Left lobe of liver (tissue), 2 donors: ENCODE measurements at regions not wholly inside any gene's neighbourhood (a gene's known extent, or its start where the extent isn't known, plus 50 kb on each side); places are given as distances from the start of the nearest gene placed in this dataset.
"Not testable (repeated sequence)": the region's sequence is repeated elsewhere in the genome, so short reads cannot be mapped to it uniquely, and the experiment has no call there.

Source experiments
- ATAC-seq: fragments of 200-7000 bp; cut with Tn5 transposase; one replicate; pipeline ENCODE4 v1.9.1; 2020; ENCODE audit warnings: mild to moderate bottlenecking, moderate library complexity
- DNase-seq: peaks from one replicate; pipeline ENCODE4 v3.0.0-alpha.2; 2020; ENCODE audit warnings: low spot score
- donor health status: DM: no; HTN: no; CAD: no; lungs with moderate emphysema.
- donor health status: DM: no; HTN: yes; CAD: no.

GRCh38 chr6:105562027-105562426, 159.1 kb upstream of the PREP start:
- DNase-seq (no peak), ATAC-seq (no peak)

DNA sequence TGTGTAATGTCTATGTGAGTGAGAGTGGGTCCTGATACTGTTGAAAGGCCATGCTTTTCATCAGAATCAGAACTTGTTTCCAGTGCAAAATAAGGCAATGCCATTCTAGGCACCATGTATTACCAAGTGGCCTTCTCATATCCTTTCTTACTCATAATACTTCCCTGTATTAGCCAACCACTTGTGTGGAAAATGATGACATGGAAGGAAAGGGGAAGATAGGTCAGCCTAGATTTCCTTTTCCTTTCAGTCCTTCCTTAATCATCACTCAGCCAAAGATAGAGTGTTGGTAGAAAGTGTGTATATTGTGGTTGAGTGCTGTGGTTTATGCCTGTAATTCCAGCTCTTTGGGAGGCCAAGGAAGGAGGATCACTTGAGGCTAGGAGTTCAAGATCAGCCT, 158.6 kb upstream of the PREP start:
- ATAC-seq (no peak), DNase-seq (no peak)

GRCh38 chr6:105560611-105561066, 157.8 kb upstream of the PREP start:
- DNase-seq = no peak
- ATAC-seq = no peak

- ATAC-seq (no peak), DNase-seq (no peak)
These were observed 154.4 kb upstream of the PREP start for GRCh38 chr6:105557291-105557690.

DNA sequence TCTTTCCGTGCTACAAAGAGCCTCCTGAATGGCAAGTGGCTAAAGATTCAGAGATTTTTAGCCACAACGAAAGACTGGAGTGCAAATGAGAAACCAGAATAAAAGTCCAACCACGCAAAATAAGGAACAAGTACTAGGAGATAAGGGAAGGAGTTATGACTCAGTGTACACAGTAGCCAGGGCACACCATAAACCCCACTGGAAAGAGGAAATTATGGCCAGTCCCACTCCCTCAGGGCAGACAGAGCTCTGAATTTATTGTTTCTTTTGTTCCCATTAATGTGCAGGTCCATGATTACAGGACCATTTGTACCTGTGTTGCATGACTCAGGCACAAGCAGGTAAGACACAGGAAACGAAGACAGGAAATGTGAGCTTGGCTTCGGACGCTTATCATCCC, 150.3 kb upstream of the PREP start:
- DNase-seq = no peak
- ATAC-seq = no peak

DNA sequence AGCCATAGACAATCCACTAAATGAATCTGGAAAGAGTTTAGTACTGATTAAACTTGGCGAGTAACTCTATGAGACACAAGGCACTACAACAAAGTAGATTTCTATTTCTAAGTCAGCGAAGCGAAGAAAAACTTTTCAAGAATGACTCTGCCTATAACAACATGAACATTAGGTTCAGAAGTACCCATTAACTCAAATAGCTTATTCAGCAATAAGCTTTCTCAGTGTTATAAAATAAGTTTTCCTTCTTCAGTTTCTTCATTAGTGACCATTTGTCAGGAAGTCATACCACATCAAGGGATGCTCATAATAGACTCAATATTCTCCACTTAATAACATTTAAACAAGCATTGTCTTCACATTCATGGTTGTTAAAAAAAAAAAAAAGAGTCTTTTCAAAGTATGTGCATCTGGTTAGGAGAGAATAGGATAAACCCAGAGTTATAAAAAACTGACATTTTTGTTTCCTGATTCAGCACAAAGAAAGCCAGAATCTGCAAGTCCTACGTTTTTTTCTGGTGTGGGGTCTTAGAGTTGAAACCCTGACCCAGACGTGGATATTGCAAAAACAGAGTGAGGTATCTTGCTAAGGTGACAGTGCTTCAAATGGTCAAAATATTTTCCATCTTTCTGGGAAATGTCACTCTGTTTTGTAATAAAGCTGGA, 148.2 kb upstream of the PREP start:
- DNase-seq (no peak), ATAC-seq (no peak)

DNA sequence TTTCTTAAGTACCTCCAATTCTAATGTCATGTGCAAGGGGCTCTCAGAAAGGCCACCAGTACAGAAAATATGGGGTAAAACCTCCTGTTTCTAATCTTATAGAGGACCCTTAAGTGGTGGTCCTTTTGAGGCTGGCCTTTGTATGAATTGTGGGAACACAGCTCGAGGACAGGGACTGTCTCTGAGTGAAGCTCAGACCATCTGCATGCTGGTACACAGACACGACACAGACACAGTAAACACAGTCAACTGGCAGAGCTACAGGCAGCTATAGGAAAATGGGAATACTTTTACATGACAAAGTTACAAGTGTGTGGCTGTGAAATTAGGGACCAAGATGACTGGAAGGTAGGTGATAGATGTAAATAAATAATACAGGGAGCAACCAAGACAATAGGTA, 143.9 kb upstream of the PREP start:
- DNase-seq = no peak
- ATAC-seq = no peak

DNA sequence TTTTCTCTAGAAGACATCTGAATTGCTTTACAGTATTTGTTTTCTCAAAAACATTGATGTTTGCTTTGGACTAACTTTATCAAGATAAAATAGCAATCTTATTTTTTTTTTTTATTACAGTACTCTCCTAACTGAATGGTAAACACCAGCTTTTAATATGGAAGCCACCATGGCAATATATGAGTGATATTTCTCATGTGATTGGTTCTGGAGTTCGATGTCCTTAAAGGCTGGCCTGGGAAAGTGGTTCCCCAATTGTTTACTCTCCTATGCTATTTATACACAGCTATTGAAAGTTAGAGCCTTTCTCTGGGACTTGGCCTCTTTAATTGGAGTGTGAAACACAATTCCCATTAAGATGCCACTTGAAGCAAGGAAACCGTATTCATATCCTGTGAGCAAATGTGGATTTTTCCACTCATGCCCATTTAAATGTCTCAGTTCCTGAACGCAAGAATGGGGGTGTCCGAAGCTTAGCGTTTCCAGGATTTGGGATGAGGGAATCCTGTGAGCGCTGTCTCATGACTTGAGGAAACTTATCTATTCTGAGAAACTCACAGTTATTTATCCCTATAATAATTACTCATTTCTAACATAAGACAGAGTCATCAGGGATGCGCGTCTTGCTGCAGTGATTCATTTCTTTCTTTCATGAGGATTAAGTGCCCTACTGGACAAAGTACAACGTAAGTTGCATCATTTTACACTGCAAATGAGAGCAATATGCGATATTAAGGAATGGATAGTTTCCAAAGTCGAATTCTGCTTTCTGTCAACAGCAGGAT, 143.3 kb upstream of the PREP start:
- ATAC-seq (no peak), DNase-seq (no peak)

DNA sequence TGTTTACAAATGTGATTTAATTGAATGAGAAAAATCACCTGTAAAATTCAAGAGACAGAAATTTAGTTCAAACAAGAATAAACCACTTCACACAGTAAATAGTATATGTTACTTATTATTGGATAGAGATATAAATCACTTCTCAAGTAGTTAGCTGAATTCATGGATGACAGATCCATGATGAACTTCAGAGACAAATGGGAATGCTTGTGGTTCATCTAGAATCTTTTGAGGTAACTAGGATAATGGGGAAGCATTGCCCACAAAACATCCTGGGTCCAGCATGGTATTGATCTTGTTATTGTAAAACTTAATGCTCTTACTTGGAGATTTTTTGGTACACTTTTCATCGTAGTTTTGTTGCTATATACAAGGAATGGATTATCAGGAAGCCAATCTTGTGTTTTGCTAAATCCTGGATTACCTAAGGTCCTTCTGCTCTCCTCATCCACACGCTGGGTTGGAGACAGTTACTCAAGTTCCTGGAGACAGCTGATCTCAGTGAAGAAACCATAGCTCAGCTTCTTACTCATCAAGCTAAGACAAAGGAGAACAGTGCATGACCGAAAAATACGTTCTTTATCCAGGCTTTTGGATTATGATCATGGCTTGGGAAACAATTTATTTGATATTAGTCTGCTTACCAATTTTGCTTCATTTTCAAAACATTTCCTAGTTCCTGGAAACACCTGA, 142.5 kb upstream of the PREP start:
- DNase-seq = no peak
- ATAC-seq = no peak

DNA sequence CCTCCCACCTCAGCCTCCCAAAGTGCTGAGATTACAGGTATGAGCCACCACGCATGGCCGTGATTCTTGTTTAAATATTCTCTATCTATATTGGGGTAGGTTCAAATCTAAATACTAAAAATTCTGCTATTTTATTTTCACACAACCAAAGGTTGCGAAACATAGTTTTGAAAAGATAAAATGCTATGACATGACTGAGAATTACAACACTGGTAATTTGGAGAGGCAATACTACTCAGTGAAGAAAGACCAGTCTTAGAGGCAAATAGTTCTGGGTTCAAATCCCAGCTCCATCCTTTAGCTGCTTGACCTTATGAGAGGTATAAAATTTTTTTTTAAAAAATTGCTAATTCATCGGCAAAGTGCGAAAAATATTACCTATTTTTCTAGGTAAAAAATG, 137.0 kb upstream of the PREP start:
- ATAC-seq (no peak), DNase-seq (no peak)

DNA sequence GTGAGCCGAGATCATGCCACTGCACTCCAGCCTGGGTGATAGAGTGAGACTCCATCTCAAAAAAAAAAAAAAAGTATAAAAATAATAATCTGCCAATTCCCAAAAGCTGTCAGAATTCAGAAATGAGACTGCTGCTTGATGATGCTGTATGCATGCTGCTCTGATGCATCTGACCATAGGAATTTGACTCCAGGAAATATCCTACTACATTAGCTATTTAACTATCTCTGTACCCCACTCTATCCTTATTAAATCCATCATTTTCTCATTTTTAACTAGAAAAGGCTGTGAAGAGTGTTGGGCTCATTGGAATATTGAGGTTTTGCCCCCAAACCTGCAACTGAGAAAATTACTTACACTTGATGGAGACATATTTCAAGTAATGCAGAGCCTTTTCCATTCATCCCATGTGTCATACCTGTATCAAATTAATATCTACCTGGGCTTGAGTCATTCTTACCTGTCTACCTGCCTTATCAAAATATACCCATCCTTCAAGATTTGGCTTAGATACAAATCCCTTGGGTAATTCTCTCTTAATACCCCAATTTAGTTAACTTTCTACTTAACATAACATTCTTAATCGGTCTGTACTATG, 135.2 kb upstream of the PREP start:
- no peak for ATAC-seq
- DNase-seq = no peak

DNA sequence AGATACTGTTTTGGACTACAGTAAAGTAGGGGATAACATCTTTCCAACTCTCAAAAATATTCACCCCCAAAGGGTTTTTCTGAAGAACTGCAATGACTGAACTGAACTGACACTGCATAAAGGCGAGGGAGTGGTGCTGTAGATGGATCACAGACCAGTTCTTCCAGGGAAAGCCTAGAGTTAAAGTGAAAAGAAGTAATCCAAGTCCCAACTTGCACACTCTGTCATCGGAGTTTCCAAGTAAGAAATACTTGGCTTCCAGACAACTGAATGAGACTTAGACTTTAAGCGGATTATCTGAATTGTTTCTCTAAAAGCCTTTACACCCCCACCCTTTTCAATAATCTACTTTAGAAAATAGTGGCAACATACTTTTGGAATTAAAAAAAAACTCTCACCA, 134.1 kb upstream of the PREP start:
- ATAC-seq (no peak), DNase-seq (no peak)

GRCh38 chr6:105533301-105533700, 130.4 kb upstream of the PREP start:
- DNase-seq (no peak), ATAC-seq (no peak)

DNA sequence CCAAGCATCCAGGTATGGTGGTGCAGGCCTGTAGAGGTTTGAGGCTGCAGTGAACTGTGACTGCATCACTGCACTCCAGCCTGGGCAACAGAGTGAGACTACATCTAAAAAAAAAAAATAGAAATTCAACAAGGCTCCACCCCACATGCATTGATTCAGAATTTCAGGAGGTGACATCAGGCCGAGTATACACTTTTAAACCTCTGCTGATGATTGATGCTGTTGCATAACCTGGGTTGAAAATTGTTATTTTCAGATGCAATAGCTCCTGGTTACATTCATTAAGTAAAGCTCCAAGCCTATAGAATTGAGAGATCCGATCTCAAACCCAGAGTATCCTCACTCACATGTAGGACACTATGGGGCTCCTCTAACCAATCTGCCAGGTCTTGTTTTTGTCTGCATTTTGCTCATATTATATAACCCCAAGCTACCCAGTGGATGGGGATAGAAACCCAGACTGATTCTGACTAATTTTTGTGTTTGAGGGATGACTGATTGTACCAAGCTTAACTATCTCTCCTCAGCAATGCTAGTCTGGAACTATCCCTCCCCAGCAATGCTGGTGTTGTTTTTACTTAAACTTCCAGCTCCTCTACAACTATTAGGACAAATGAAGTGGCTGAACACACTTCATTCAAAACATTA, 123.5 kb upstream of the PREP start:
- ATAC-seq = no peak
- DNase-seq = no peak

GRCh38 chr6:105522626-105523322, 119.9 kb upstream of the PREP start:
- DNase-seq (no peak), ATAC-seq (no peak)

GRCh38 chr6:105519954-105520353, 117.1 kb upstream of the PREP start:
- ATAC-seq (no peak), DNase-seq (no peak)

- not testable (repeated sequence) for DNase-seq, ATAC-seq
These were observed 116.1 kb upstream of the PREP start for GRCh38 chr6:105518993-105519392.

DNA sequence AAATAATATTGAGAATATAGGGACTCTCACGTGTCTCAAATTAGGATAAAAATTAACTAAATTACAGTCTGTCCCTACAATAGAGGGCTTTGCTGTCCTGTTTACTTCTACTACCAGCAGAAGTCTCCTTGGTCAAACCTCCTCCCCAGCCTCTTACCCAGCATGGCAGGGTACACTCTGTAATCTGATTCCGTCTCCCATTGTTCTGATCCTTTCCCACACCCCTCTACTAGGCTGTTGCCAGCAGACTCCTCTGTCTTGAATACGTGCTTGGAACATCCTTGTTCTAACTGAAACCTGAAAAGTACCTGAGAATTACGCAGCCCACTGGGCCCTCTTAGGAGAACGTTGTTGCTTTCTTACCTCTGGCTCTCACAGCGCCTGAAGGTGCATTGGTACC, 112.2 kb upstream of the PREP start:
- ATAC-seq (no peak), DNase-seq (no peak)

DNA sequence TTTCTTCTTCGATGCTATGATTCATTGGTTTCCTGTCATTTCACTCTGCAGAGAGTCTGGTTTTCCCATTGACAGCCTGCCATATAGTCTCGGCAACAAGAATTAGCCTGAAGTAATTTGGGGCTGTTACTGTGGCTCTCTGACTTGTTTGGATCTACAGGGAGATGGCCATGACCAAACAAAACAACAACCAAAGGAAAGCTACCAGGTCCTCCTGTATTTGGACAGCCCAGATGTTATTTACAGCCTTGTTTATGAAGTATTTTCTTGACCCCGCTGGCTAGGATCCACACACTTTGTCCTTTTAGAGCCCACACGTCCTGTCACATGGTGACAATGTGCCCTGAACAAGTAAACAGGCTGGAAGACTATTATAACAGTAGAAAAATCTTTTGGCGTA, 111.4 kb upstream of the PREP start:
- DNase-seq (no peak), ATAC-seq (no peak)

- DNase-seq (no peak), ATAC-seq (no peak)
These were observed 108.8 kb upstream of the PREP start for GRCh38 chr6:105511639-105512038.

- DNase-seq (no peak), ATAC-seq (no peak)
These were observed 107.9 kb upstream of the PREP start for GRCh38 chr6:105510746-105511145.
